GM18508 (cell line): ENCODE measurements at regions not wholly inside any gene's neighbourhood (a gene's known extent, or its start where the extent isn't known, plus 50 kb on each side); places are given as distances from the start of the nearest gene placed in this dataset.
"Not testable (repeated sequence)": the region's sequence is repeated elsewhere in the genome, so short reads cannot be mapped to it uniquely, and the experiment has no call there.

Experiments
- ATAC-seq: cut with Tn5 transposase; IDR thresholded peaks from one replicate; pipeline ENCODE4 v1.9.1; 2021; ENCODE audit warnings: moderate number of reproducible peaks; ENCODE audit not compliant: insufficient read depth, unreplicated experiment

DNA sequence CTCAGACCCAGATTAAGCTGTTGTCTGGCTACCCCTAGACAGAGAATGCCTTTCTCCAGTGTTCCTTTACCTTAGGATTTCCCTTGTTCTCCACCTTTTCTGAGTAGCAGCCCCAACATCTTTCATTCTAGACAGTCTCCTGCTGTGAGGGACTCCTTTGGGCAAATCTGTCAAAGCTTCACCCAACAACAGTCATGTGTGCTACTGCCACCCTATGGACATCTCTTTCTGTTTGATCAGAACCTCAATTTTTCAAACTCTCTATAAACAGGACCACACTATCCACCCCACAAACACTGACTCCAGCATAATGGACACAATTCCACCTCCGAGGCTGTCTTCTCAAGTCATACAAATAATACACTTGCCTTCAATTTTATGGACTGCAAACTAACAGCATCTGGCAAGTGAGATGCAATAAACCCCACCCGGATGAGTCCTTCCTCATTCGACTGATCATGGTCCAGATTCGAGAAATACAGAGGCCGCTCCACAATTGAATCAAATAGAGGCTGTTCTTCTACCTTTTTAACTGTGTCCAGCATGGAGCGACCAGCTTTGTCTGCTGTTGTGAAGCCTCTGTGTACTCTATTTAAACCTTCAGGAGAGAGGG lies 1253.6 kb downstream of the RPIA start:
- not testable (repeated sequence) for ATAC-seq

DNA sequence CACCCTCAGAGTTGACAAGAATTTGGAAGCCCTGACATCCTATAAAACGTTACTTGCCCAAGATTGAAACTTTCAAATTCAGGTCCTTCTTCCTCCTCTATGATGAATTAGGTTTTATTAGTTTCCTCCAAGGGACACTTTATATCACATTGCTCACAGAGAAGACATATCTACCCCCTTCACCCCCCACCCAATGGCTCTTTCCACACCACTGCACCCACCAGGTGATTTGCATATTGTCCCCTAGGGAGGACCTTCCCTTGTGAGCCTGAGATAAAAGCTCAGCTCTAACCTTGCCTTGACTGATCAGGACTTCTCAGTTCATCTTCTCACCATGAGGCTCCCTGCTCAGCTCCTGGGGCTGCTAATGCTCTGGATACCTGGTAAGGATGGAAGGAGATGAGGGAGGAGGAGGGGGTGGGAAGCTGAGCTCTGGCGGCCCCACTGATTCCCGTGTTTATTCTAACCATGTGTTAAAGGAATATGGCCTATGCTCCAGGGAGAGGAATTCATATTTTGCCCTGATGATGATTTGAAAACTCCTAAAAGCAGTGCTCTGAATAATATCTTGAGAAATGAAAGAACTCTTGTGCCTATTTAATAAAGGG lies 1255.8 kb downstream of the RPIA start:
- ATAC-seq = not testable (repeated sequence)

DNA sequence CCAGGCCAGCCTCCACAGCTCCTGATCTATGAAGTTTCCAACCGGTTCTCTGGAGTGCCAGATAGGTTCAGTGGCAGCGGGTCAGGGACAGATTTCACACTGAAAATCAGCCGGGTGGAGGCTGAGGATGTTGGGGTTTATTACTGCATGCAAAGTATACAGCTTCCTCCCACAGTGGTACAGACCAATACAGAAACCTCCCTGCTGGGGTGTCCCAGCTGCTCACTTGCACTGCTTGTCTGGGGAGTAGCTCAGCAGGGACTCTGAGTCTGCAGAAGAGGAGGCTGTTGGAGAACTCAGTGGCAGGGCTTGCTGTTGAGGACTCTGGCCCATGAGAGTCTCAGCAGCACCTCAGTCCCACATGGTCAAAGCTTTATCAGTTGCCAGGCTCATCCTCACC lies 1256.6 kb downstream of the RPIA start:
- not testable (repeated sequence) for ATAC-seq

DNA sequence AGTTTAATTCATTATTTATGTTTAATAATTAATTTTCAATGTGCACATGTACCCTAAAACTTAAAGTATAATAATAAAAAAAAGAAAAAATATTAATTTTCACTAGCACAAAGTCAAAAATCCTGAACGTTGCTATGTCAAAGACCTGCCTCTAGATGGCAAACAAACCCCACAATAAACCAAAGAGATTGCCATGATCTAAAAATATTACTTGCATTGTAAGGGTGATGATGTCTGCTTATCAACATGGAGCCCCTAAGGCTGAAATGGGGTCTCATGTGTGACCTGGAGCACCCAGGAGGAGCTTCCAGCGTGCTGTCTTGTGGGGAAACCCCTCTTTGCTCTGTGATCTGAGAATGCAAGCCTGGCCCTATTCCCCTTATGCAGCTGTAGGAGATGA lies 1259.3 kb downstream of the RPIA start:
- not testable (repeated sequence) for ATAC-seq

DNA sequence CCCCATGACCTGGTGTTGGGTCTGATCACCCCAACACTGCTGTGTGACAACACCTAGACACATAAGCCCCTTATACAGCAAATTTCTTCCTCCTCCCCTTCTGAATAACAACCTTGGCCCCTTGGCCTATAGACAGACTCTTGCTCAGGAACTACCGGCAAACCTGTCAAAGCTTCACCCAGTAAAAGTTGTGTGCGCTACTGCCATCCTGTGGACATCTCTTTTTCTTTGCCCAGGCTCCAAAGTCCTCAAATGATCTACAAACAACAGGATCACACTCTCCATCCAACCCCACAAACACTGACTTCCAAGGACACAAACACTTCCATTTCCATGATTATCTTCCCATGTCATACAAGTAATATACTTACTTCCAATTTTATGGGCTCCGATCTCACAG lies 1265.8 kb downstream of the RPIA start:
- not testable (repeated sequence) for ATAC-seq

DNA sequence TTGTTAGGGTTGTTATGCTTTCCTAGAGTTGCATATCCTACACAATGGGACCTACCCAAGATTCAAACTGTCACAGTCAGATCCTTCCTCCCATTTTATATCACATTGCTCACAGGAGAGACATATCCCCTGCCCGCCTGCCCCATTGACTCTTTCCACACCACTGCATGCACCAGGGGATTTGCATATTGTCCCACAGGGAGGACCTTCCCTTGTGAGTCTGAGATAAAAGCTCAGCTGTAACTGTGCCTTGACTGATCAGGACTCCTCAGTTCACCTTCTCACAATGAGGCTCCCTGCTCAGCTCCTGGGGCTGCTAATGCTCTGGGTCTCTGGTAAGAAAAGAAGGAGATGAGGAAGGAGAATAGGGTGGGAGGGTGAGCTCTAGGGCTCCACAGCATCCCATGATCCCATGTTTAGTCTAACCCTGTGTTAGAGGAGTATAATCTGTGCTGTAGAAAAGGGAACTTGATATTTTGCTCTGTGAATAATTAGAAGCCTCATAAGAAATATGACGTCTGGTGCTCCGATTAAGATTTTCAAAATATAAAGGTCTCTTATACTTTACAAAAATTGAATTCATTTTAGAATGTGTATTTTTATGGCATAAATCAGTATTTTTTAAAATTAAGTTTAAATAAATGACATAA lies 1268.4 kb downstream of the RPIA start:
- not testable (repeated sequence) for ATAC-seq

DNA sequence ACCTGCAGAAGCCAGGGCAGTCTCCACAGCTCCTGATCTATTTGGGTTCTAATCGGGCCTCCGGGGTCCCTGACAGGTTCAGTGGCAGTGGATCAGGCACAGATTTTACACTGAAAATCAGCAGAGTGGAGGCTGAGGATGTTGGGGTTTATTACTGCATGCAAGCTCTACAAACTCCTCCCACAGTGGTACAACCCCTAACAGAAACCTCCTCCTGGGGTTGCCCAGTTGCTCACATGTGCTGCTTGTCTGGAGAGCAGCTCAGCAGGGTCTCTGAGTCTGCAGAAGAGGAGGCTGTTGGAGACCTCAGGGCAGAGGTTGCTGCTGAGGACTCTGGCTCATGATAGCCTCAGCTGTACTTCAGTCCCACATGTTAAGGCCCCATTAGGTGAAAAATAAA lies 1269.1 kb downstream of the RPIA start:
- not testable (repeated sequence) for ATAC-seq

DNA sequence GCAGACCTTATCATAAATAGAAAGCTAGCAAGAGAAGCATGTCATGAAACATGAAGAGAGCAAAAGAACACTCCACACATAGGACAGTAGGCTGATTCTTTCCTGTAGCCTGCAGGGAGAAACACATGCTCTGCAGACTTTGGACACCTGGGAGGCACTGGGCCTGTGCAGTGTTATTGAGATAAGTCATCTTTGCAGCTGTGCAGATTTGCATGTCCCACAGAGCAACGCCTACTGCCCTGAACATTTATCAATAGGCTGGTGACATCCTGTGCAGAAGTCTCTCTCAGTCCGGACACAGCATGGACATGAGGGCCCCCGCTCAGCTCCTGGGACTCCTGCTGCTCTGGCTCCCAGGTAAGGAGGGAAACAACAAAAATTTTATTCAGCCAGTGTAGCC lies 1277.1 kb downstream of the RPIA start:
- not testable (repeated sequence) for ATAC-seq

DNA sequence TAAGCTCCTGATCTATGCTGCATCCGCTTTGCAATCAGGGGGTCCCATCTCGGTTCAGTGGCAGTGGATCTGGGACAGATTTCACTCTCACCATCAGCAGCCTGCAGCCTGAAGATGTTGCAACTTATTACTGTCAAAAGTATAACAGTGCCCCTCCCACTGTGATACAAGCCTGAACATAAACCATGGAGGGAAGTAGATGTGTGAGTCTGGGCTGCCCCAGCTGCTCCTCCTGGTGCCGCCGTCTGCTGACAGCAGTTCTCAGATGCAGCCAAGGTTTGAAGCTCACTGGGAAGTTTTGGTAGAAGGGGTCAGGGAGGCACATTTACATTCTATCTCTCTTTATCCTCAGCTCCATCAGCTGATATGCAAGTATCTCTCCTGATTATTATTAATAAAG lies 1277.7 kb downstream of the RPIA start:
- ATAC-seq = not testable (repeated sequence)

DNA sequence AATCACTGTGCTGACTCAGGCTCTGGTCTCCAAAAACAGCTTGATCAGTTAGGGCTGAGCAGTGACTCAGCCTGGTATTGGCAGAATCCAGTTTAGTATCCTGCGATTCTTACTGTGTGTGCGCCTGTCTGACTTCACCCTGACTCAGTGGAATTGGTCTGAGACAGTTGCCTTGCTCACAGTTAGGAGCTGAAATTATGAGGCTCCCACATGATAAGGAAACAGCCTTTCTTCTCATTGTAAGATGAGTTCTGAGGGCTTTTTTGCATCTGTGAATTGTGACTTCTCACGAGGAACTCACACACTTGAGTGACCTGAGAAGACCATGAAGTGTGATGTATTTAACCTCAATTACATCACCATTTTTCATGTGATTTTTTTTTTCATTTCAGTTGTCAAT lies 1282.4 kb downstream of the RPIA start:
- not testable (repeated sequence) for ATAC-seq

DNA sequence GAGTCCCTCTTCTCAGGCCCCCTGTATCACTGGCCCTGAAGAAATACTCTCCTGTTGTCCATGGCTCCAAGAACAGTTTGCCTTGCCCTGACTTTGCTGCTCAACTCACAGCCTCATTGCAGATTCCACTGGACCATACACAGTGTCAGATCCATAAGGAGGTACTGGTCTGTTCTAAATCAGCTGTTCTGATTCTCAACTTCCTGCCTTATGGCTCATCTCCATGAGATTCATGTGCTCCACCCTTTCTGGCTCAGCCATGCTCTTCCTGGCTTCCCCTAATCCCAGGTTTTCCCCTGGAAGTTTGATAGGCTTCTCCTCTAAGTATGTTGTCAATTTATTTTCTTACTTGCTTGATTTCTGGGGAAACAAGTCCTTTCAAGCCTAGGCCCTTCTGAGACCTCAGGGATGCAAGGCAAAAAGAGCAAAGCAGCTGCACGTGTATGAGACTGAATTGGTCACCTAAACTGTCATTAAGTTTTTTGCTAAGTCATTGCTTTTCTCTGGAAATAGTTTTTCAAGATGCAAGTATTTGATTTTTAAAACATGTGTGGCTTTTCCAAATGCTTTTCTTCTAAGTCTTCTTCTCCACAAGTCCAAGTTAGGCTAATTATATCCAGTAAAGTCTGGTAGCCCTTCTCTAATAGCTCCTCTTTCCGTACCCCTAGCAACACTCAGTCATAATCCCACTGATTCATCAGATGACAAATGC lies 1288.5 kb downstream of the RPIA start:
- not testable (repeated sequence) for ATAC-seq

DNA sequence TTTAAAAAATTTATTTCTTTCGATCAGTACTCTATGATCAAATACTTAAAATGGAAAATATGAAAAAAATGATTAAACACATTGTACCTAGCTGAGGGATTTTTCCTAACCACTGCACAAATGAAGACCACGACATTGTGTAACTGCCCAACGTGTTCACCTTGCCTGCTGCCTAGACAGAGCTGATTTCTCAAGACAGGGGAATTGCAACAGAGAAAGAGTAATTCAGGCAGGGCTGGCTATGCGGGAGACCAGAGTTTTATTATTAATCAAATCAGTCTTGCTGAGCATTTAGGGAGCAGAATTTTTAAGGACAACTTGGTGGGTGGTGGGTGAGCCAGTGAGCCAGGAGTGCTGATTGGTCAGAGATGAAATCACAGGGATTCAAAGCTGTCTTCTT lies 1290.8 kb downstream of the RPIA start:
- ATAC-seq = not testable (repeated sequence)

DNA sequence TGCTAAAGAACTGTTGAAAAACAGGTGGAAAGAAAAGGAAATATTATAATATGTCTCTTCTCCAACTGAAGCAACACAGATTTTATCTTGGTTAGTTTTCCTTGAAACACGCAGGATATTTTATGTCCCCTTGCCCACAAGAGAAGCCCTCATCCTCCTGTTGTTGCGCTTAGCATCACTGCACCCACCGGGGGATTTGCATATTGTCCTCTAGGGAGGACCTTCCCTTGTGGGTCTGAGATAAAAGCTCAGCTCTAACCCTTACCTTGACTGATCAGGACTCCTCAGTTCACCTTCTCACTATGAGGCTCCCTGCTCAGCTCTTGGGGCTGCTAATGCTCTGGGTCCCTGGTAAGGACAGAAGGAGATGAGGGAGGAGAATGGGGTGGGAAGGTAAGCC lies 1294.2 kb downstream of the RPIA start:
- ATAC-seq = not testable (repeated sequence)

DNA sequence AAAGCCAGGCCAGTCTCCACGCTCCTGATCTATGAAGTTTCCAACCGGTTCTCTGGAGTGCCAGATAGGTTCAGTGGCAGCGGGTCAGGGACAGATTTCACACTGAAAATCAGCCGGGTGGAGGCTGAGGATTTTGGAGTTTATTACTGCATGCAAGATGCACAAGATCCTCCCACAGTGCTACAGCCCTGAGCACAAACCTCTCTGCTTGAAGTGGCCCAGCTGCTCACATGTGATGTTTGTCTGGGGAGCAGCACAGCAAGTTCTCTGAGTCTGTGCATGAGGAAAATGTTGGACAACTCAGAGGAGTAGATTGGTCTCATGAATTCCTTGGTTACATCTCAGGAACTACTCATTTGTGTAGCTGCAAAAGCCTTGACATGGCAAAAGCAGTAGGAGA lies 1295.1 kb downstream of the RPIA start:
- ATAC-seq = not testable (repeated sequence)

DNA sequence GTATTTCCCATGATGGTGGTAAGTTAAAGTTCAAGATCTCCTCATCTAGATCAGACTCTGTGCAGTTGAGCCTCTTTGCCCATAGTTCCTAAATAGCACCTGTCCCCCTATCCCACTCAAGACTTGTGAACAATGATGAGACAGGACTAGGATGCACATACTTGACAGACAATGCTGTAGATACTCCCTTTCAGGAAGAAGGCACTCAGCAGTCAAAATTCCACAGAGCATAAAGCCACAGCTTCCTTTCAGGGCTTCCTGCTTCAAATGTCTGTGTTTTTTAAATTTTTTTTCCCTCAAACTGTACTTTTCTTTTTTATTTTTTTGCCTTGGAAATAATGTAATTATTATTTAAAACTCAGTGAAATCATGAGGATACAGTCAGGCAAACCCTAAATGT lies 1305.3 kb downstream of the RPIA start:
- ATAC-seq = not testable (repeated sequence)

DNA sequence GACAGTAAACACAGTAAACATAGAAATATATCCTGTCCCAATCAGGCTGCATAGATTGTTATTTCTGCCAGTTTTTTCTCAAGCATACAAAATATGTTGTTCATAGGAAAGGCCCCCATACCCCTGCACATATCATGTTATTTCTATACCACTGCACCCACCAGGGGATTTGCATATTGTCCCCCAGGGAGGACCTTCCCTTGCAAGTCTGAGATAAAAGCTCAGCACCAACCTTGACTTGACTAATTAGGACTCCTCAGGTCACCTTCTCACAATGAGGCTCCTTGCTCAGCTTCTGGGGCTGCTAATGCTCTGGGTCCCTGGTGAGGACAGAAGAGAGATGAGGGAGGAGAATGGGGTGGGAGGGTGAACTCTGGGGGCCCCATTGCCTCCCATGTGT lies 1313.1 kb downstream of the RPIA start:
- not testable (repeated sequence) for ATAC-seq

DNA sequence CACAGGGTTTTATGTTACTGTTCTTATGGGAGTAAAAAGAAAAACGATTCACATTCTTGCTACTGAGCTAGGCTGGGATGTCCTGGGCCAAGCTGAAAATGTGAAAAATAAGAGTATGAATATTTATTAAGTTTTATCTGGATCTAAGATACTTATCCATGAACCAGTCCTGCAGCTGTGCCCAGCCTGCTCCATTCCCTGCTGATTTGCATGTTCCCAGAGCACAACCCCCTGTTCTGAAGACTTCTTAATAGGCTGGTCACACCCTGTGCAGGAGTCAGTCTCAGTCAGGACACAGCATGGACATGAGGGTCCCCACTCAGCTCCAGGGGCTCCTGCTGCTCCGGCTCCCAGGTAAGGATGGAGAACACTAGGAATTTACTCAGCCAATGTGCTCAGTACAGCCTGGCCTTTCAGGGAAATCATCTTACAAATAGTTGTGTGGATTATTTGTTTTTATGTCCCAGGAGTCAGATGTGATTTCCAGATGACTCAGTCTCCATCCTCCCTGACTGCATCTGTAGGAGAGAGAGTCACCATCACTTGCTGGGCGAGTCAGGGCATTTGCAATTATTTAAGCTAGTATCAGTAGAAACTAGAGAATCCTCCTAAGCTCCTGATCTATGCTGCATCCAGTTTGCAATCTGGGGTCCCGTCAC lies 1319.1 kb downstream of the RPIA start:
- ATAC-seq = not testable (repeated sequence)

DNA sequence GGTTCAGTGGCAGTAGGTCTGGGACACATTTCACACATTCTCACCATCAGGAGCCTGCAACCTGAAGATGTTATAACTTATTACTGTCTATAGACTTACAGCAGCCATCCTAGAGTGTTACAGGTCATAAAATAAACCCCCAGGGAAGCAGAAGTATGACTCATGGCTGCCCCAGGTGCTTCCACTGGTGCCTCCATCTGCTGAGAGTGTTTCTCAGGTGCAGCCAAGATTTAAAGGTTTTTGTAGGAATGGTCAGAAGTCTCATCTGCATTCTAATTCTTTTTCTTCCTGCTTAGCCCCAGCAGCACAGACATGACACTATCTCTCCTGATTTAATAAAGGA lies 1319.6 kb downstream of the RPIA start:
- not testable (repeated sequence) for ATAC-seq

DNA sequence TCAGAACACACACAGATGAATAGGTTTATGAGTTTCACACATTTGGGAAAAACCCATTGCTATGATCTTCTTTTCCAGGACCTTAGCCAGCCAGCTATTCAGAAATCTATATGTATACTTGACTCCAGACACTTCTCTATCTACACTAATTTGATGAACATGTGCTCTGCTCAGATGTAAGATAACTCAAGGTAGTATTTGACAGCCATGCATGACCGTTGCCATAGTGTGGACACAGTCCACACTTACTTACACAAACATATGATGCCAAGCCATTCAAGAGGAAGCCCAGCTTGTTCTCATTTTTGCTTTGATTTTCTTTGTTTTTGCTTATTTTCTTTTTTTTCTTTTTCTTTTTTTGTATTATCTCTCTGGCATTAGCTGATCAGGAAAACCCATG lies 1328.4 kb downstream of the RPIA start:
- not testable (repeated sequence) for ATAC-seq

DNA sequence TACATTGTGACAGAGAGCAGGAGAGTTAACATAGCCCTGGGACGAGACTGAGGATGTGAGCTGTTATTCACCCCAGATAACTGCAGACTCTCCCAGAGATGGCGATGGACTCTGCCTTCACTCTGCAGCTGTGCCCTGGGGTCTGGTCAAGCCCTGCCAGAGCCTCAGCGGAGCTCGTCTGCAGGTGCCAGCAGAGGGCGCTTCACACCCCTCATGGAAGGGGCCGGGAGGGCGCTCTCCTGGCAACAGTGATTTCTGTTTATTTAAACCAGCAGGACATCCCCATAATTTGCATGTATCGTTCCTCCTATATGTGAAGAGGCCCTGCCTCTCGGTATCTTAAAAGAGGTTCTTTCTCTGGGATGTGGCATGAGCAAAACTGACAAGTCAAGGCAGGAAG lies 1329.8 kb downstream of the RPIA start:
- not testable (repeated sequence) for ATAC-seq

DNA sequence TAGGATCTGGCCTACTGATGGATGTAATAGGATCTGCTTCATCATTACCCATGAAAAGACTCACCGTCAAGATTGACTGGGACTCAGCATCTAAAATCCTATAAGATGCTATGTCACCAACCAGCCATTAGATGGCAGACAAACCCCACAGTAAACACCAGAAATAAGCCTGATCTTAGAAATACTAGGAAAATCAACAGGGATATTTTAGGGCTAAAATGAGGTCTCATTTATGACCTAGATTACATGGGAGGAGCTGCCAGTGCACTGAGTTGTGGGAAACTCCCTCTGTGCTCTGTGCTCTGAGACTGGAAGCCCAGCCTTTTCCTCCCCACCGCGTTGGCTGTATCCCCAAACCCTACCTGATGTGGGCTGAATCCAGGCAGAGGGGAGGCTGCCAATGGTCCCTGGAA lies 1335.8 kb downstream of the RPIA start:
- ATAC-seq = not testable (repeated sequence)
